ENCODE measurements at regions not wholly inside any gene's neighbourhood (a gene's known extent, or its start where the extent isn't known, plus 50 kb on each side); places are given as distances from the start of the nearest gene placed in this dataset.
"Not testable (repeated sequence)": the region's sequence is repeated elsewhere in the genome, so short reads cannot be mapped to it uniquely, and the experiment has no call there.

GRCh38 chr9:135412315-135413085 is 67.1 kb upstream of the PPP1R26 start:
- TF ChIP-seq CTCF (IDR thresholded peaks at IDR 0.05): peak; percentile 98 to 99 (median 98)
- 11 to 13% methylated on average over 35 to 40 of the region's 43 CpGs for WGBS, 2 donors
- not testable (repeated sequence) for H3K9me3 ChIP-seq, H3K4me1 ChIP-seq, H3K27ac ChIP-seq, H3K4me3 ChIP-seq, H3K36me3 ChIP-seq
- peak; percentile 40 to 53 for DNase-seq (ENCODE audit: low spot score in 2 of 2)
- H3K27me3 ChIP-seq: peaks cover 0 to 11% of the 10 kb centered on the region in 2 donors

GRCh38 chr9:135413086-135413375 is 66.6 kb upstream of the PPP1R26 start:
- Histone ChIP-seq H3K36me3 (no peaks in the 10 kb centered on the region), H3K4me3 (no peak overlapping the region), H3K27me3 (peaks cover 0 to 11% of the 10 kb centered on the region in 2 donors), H3K27ac (no peak overlapping the region), H3K4me1 (peaks cover 0 to 5% (median 2%) of the 10 kb centered on the region in 4 donors), H3K9me3 (no peaks in the 10 kb centered on the region)
- DNase-seq (ENCODE audit: low spot score in 2 of 2): no peak
- WGBS, 2 donors: 78 to 80% methylated on average over 9 to 12 of the region's 12 CpGs
- TF ChIP-seq EP300 (IDR thresholded peaks at IDR 0.05): no peak
- TF ChIP-seq POLR2A (IDR thresholded peaks at IDR 0.05): no peak
- TF ChIP-seq CTCF (IDR thresholded peaks at IDR 0.05): no peak

- H3K9me3 ChIP-seq: no peaks in the 10 kb centered on the region
- no peak for DNase-seq (ENCODE audit: low spot score in 2 of 2)
- peaks cover 0 to 5% (median 2%) of the 10 kb centered on the region in 4 donors for H3K4me1 ChIP-seq
- WGBS, 2 donors: 74 to 90% methylated on average over 9 to 11 of the region's 18 CpGs
- no peak overlapping the region for H3K27ac ChIP-seq
- no peak for TF ChIP-seq CTCF (IDR thresholded peaks at IDR 0.05)
- no peak for TF ChIP-seq POLR2A (IDR thresholded peaks at IDR 0.05)
- no peak for TF ChIP-seq EP300 (IDR thresholded peaks at IDR 0.05)
- H3K4me3 ChIP-seq: no peak overlapping the region
- no peaks in the 10 kb centered on the region for H3K36me3 ChIP-seq
- peaks cover 0 to 11% of the 10 kb centered on the region in 2 donors for H3K27me3 ChIP-seq
Measured at GRCh38 chr9:135413461-135413860, 66.1 kb upstream of the PPP1R26 start.

- no peak for DNase-seq (ENCODE audit: low spot score in 2 of 2)
- WGBS, 2 donors: 67 to 72% methylated on average over 13 of the region's 13 CpGs
- H3K4me3 ChIP-seq: no peak overlapping the region
- TF ChIP-seq EP300 (IDR thresholded peaks at IDR 0.05) (no peak), CTCF (IDR thresholded peaks at IDR 0.05) (no peak), POLR2A (IDR thresholded peaks at IDR 0.05) (no peak)
- no peak overlapping the region for H3K27ac ChIP-seq
- H3K36me3 ChIP-seq: no peaks in the 10 kb centered on the region
- peaks cover 0 to 11% of the 10 kb centered on the region in 2 donors for H3K27me3 ChIP-seq
- H3K9me3 ChIP-seq: no peaks in the 10 kb centered on the region
- peaks cover 0 to 5% (median 2%) of the 10 kb centered on the region in 4 donors for H3K4me1 ChIP-seq
Measured at GRCh38 chr9:135414293-135414692, 65.3 kb upstream of the PPP1R26 start.

- DNase-seq (ENCODE audit: low spot score in 2 of 2): no peak
- Histone ChIP-seq H3K27me3 (peaks cover 0 to 11% of the 10 kb centered on the region in 2 donors), H3K4me1 (peaks cover 0 to 5% (median 2%) of the 10 kb centered on the region in 4 donors), H3K9me3 (no peaks in the 10 kb centered on the region), H3K36me3 (no peaks in the 10 kb centered on the region), H3K27ac (no peak overlapping the region), H3K4me3 (no peak overlapping the region)
- 74 to 78% methylated on average over 10 of the region's 10 CpGs for WGBS, 2 donors
- TF ChIP-seq POLR2A (IDR thresholded peaks at IDR 0.05) (no peak), EP300 (IDR thresholded peaks at IDR 0.05) (no peak), CTCF (IDR thresholded peaks at IDR 0.05) (no peak)
Measured at GRCh38 chr9:135415586-135415985, 64.0 kb upstream of the PPP1R26 start.
